IPS-20b (cell line): ENCODE measurements at regions not wholly inside any gene's neighbourhood (a gene's known extent, or its start where the extent isn't known, plus 50 kb on each side); places are given as distances from the start of the nearest gene placed in this dataset.

Experiments used
- H3K27ac ChIP-seq: one replicate; pipeline ENCODE4 v1.5.1; 2013; ENCODE audit warnings: low read length
- H3K27me3 ChIP-seq: 2 replicates; pipeline ENCODE4 v1.6.1; 2013; ENCODE audit warnings: mild to moderate bottlenecking, low read length, inconsistent platforms; ENCODE audit not compliant: insufficient read depth
- H3K36me3 ChIP-seq: 2 replicates; pipeline ENCODE4 v1.6.1; 2013; ENCODE audit warnings: low read depth, mild to moderate bottlenecking, inconsistent platforms, low read length, moderate library complexity; ENCODE audit not compliant: insufficient read depth
- H3K4me1 ChIP-seq: 2 replicates; pipeline ENCODE4 v1.6.1; 2013; ENCODE audit warnings: mild to moderate bottlenecking, control low read depth, inconsistent platforms, low read length, moderate library complexity; ENCODE audit not compliant: insufficient read depth
- H3K4me3 ChIP-seq: 2 replicates; pipeline ENCODE4 v1.5.1; 2013; ENCODE audit warnings: mild to moderate bottlenecking, low read length, inconsistent platforms
- H3K9ac ChIP-seq: 2 replicates; pipeline ENCODE4 v1.6.1; 2013; ENCODE audit warnings: low read depth, mild to moderate bottlenecking, inconsistent platforms, low read length, moderate library complexity
- H3K9me3 ChIP-seq: 2 replicates; pipeline ENCODE4 v1.6.1; 2013; ENCODE audit warnings: mild to moderate bottlenecking, low read depth, low read length, inconsistent platforms; ENCODE audit not compliant: insufficient read depth

GRCh38 chr13:107901996-107902562 lies 313.3 kb downstream of the LIG4 start:
- H3K27me3 ChIP-seq: no peaks in the 10 kb centered on the region
- H3K27ac ChIP-seq: no peak overlapping the region
- H3K4me1 ChIP-seq: no peaks in the 10 kb centered on the region
- H3K9ac ChIP-seq: no peak overlapping the region
- H3K9me3 ChIP-seq: no peaks in the 10 kb centered on the region
- no peak overlapping the region for H3K4me3 ChIP-seq
- no peaks in the 10 kb centered on the region for H3K36me3 ChIP-seq

- H3K9me3 ChIP-seq: no peaks in the 10 kb centered on the region
- no peaks in the 10 kb centered on the region for H3K27me3 ChIP-seq
- H3K9ac ChIP-seq: no peak overlapping the region
- H3K4me1 ChIP-seq: no peaks in the 10 kb centered on the region
- H3K36me3 ChIP-seq: no peaks in the 10 kb centered on the region
- no peak overlapping the region for H3K27ac ChIP-seq
- H3K4me3 ChIP-seq: no peak overlapping the region
Observed at GRCh38 chr13:107901230-107901629, 314.1 kb downstream of the LIG4 start.

- Histone ChIP-seq H3K9me3 (no peaks in the 10 kb centered on the region), H3K27me3 (no peaks in the 10 kb centered on the region), H3K36me3 (no peaks in the 10 kb centered on the region), H3K4me1 (no peaks in the 10 kb centered on the region), H3K4me3 (no peak overlapping the region), H3K9ac (no peak overlapping the region), H3K27ac (no peak overlapping the region)
Observed at GRCh38 chr13:107900775-107901174, 314.6 kb downstream of the LIG4 start.

GRCh38 chr13:107886118-107886517 lies 329.2 kb downstream of the LIG4 start:
- no peak overlapping the region for H3K4me3 ChIP-seq
- no peak overlapping the region for H3K27ac ChIP-seq
- H3K4me1 ChIP-seq: no peaks in the 10 kb centered on the region
- no peaks in the 10 kb centered on the region for H3K36me3 ChIP-seq
- H3K27me3 ChIP-seq: no peaks in the 10 kb centered on the region
- no peak overlapping the region for H3K9ac ChIP-seq
- H3K9me3 ChIP-seq: no peaks in the 10 kb centered on the region

DNA sequence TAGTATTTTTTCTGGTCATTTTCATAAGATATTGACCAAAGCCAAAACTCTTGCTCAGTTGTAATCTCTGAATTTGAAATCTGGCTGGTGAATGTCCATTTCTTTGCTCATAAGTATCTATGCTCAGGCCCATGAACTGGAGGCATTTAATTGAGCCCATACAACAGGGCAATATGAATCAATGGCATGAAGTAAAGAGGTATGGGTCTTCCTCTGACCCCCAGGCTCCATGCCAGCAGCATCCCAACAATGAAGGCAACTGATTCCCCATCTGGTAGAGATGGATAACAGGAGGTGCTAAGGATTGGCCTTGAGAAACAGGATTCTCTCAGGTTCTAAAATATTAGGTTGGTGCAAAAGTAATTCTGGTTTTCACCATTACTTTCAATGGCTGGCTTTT lies 330.8 kb downstream of the LIG4 start:
- Histone ChIP-seq H3K36me3 (no peaks in the 10 kb centered on the region), H3K4me1 (no peaks in the 10 kb centered on the region), H3K4me3 (no peak overlapping the region), H3K9me3 (no peaks in the 10 kb centered on the region; the same call in none of the 2 replicates), H3K9ac (no peak overlapping the region), H3K27ac (no peak overlapping the region), H3K27me3 (no peaks in the 10 kb centered on the region)

DNA sequence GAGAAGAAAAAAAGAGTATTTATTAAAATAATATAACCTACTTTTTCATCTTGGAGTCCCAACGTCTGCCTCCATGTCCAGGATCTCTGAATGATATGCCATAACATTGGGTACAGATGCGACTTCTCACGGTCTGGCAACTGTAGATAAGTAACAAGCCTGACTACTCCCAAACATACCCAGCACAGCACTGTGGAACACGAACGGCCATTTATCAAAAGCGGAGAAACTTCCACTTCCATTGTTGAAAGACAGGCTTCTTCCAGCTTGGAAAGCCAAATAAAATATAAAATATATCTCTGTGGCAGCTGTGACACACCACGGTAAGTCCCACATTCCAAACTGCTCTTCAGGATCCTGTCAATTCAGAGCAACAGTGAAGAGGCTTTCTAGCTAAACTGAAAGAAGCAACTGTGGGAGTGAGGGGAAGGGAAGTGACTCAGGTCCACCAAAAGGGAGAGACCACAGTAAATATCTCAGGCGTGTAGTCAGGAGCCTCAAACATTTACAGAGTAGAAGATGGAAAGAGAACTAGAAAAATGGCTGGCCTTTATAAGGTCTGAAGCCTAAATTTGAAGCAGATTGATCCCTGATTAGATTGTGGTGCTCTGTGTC lies 331.7 kb downstream of the LIG4 start:
- no peaks in the 10 kb centered on the region for H3K4me1 ChIP-seq
- no peak overlapping the region for H3K4me3 ChIP-seq
- H3K9ac ChIP-seq: no peak overlapping the region
- H3K9me3 ChIP-seq: no peaks in the 10 kb centered on the region; the same call in none of the 2 replicates
- H3K27ac ChIP-seq: no peak overlapping the region
- no peaks in the 10 kb centered on the region for H3K36me3 ChIP-seq
- no peaks in the 10 kb centered on the region for H3K27me3 ChIP-seq

- no peaks in the 10 kb centered on the region for H3K36me3 ChIP-seq
- H3K4me1 ChIP-seq: no peaks in the 10 kb centered on the region
- no peaks in the 10 kb centered on the region for H3K27me3 ChIP-seq
- H3K27ac ChIP-seq: no peak overlapping the region
- H3K9ac ChIP-seq: no peak overlapping the region
- H3K4me3 ChIP-seq: no peak overlapping the region
- no peaks in the 10 kb centered on the region; the same call in none of the 2 replicates for H3K9me3 ChIP-seq
Observed at GRCh38 chr13:107882708-107883560, 332.4 kb downstream of the LIG4 start.

DNA sequence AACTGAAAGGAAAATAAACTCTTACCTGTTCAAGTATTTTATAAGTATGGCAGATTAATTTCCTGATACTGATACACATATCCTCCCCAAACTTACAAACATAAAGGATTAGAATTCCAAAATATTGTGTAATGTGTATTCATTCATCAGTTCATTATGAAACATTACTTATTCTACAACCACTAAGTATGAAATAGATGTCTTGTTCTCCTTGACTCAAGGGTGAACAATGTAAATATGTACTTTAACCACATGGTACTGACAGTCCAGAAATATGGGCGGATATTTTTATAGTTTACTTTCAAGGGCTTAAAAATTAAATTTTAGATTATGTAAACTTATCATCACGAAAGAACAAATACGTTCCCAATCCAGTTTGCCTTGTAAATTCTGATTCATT lies 334.0 kb downstream of the LIG4 start:
- Histone ChIP-seq H3K9me3 (no peaks in the 10 kb centered on the region; the same call in none of the 2 replicates), H3K9ac (no peak overlapping the region), H3K36me3 (no peaks in the 10 kb centered on the region), H3K27me3 (no peaks in the 10 kb centered on the region), H3K4me3 (no peak overlapping the region), H3K4me1 (no peaks in the 10 kb centered on the region), H3K27ac (no peak overlapping the region)

- Histone ChIP-seq H3K27ac (no peak overlapping the region), H3K27me3 (peaks cover 14% of the 10 kb centered on the region), H3K4me1 (no peaks in the 10 kb centered on the region), H3K9ac (no peak overlapping the region), H3K9me3 (no peaks in the 10 kb centered on the region), H3K36me3 (no peaks in the 10 kb centered on the region), H3K4me3 (no peak overlapping the region)
Observed at GRCh38 chr13:107874456-107874855, 340.9 kb downstream of the LIG4 start.

- H3K27ac ChIP-seq: no peak overlapping the region
- no peak overlapping the region for H3K4me3 ChIP-seq
- no peaks in the 10 kb centered on the region for H3K36me3 ChIP-seq
- no peak overlapping the region for H3K9ac ChIP-seq
- no peaks in the 10 kb centered on the region for H3K4me1 ChIP-seq
- no peaks in the 10 kb centered on the region for H3K9me3 ChIP-seq
- H3K27me3 ChIP-seq: peaks cover 19% of the 10 kb centered on the region
Observed at GRCh38 chr13:107873926-107874325, 341.4 kb downstream of the LIG4 start.

DNA sequence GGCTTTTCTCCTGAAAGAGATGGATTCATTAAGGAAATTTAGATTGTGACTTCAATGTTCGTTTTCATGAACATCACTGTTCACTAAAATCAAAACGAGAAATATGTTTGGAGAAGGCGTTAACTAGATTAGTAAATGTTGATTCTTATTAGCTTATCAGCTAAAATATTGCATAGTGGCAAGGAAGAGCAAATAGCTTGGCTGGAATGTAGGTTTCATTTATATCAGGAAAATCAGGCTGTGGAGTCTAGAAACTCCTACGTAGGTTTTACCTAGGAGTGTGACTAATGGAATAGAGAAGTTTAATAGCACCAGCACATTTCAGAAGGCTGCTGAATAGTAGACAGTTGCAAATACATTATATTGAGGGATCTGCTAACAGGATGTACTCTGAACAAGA lies 344.9 kb downstream of the LIG4 start:
- Histone ChIP-seq H3K4me3 (no peak overlapping the region), H3K4me1 (no peaks in the 10 kb centered on the region; the same call in 1 of the 2 replicates), H3K36me3 (no peaks in the 10 kb centered on the region), H3K9ac (no peak overlapping the region), H3K27ac (no peak overlapping the region), H3K27me3 (peaks cover 47% of the 10 kb centered on the region), H3K9me3 (no peaks in the 10 kb centered on the region)
